ENCODE measurements at regions not wholly inside any gene's neighbourhood (a gene's known extent, or its start where the extent isn't known, plus 50 kb on each side); places are given as distances from the start of the nearest gene placed in this dataset.
"Not testable (repeated sequence)": the region's sequence is repeated elsewhere in the genome, so short reads cannot be mapped to it uniquely, and the experiment has no call there.

- DNase-seq (ENCODE audit: low read depth), result no peak
Measured at GRCh38 chr4:170698334-170698733, 608.6 kb upstream of the AADAT start.

- DNase-seq (ENCODE audit: low read depth), result no peak
Measured at GRCh38 chr4:170697845-170698244, 608.1 kb upstream of the AADAT start.

DNA sequence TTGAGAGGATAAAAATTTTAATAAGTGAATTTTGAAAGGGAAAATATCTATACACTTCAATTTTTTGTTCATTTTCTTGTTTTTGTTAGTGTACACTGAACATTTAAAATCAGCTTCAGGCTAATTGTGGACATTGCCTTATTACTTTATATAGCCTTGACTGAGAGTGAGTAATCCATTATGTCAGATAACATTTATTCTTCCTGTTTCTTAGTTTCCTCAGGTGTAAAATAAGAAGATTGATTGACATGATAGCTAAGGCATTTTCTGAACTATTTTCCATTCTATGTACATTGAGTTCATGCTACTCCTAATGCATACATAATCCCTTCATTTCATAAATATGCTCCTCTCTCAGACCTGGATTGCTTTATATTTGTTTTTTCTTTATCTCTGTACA is 607.3 kb upstream of the AADAT start:
- DNase-seq (ENCODE audit: low read depth), result no peak

- DNase-seq (ENCODE audit: low read depth), result no peak
Measured at GRCh38 chr4:170691168-170691567, 601.4 kb upstream of the AADAT start.

DNA sequence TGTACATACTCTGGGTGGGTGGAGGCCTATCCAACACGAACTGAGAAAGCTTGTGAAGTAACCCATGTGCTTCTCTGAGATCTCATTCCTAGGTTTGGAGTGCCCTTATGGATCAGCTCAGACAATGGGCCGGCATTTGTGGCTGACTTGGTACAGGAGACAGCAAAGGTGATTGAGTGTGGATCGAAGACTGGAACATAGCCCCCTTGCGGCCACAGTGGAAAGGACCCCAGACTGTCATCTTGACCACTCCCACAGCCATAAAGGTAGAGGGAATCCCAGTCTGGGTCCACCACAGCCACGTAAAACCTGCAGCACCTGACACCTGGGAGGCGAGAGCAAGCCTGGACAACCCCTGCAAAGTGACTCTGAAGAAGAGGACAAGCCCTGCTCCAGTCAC is 598.0 kb upstream of the AADAT start:
- no peak for DNase-seq (ENCODE audit: low read depth)

DNA sequence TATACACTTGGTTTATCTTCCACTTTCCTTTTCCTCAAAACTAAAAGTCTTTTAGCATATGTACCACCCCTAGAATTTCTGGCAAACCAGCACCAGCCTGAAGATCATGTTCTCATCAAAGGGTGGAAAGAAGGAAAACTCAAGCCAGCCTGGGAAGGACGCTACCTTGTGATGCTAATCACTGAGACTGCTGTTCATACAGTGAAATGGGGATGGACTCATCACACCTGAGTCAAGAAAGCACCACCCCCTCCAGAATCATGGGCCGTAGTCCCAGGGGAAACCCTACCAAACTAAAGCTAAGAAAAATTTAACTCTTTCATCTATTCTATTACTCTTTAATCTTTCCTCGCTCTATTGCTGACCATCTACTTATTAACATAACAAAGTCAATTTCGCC is 595.9 kb upstream of the AADAT start:
- DNase-seq (ENCODE audit: low read depth), result not testable (repeated sequence)

GRCh38 chr4:170682558-170683294 is 593.0 kb upstream of the AADAT start:
- DNase-seq (ENCODE audit: low read depth), result no peak

- DNase-seq (ENCODE audit: low read depth), result not testable (repeated sequence)
Measured at GRCh38 chr4:170682087-170682486, 592.3 kb upstream of the AADAT start.

- no peak for DNase-seq (ENCODE audit: low read depth)
Measured at GRCh38 chr4:170675568-170676262, 586.0 kb upstream of the AADAT start.

DNA sequence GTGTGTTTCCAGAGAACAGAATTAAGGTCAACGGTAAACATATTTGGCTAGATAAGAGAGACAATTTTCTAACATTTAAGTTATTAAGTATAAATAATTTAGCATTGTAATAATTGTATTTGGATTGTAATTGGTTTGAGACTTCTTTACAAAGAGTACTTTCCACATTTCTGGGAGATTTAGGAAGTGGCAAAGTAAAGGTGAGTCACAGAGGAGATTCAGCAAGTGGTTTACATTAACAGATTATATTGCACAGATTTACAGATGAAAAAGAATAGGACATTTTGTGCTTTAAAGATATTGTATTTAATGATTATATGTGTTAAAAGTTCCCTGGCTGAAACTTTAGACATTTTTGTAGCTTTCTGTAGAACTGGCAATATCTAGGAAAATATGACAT is 584.4 kb upstream of the AADAT start:
- DNase-seq (ENCODE audit: low read depth), result no peak

GRCh38 chr4:170672381-170672965 is 582.7 kb upstream of the AADAT start:
- DNase-seq (ENCODE audit: low read depth), result no peak

DNA sequence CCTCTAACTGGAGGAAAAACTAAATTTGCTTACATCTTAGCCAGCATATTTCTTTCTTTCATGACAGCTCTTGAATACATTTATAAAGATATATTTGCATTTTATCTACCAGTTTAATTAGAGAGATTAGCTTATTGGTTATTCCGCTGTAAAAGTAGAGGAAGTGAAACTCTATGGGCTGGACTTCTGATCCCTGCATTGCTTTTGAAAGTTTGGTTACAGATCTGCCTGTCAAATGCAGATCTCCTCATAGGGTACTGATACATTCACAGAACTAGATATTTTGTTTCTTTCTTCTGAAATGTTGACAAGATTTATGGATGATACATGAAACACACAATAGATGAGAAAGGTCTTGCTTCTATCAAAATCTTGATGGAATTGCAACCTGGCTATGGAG is 581.4 kb upstream of the AADAT start:
- DNase-seq (ENCODE audit: low read depth), result no peak

- DNase-seq (ENCODE audit: low read depth), result no peak
Measured at GRCh38 chr4:170667814-170668213, 578.1 kb upstream of the AADAT start.

- no peak for DNase-seq (ENCODE audit: low read depth)
Measured at GRCh38 chr4:170666909-170667308, 577.2 kb upstream of the AADAT start.

DNA sequence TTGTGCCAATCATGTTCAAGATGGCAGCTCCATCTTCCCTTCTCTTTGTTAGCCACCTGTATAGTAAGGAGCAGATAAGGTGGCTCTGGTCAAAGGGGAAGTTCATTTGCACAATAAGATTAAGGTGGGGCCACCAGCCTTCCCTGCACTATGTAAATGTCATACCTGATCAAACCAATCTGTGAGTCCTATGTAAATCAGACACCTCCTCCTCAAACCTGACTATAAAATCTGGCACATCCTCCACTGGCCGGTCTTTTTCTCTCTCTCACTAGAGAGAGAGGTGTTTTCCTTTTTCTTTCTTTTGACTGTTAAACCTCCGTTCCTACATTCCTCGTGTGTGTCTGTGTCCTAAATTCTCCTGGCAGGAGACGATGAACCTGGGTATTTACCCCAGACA is 572.5 kb upstream of the AADAT start:
- no peak for DNase-seq (ENCODE audit: low read depth)

GRCh38 chr4:170657761-170658160 is 568.0 kb upstream of the AADAT start:
- DNase-seq (ENCODE audit: low read depth), result no peak

- DNase-seq (ENCODE audit: low read depth), result no peak
Measured at GRCh38 chr4:170656506-170656905, 566.8 kb upstream of the AADAT start.

- no peak for DNase-seq (ENCODE audit: low read depth)
Measured at GRCh38 chr4:170652571-170652970, 562.8 kb upstream of the AADAT start.

- DNase-seq (ENCODE audit: low read depth), result no peak
Measured at GRCh38 chr4:170651786-170652185, 562.0 kb upstream of the AADAT start.

GRCh38 chr4:170627418-170627817 is 537.7 kb upstream of the AADAT start:
- no peak for DNase-seq (ENCODE audit: low read depth)

- no peak for DNase-seq (ENCODE audit: low read depth)
Measured at GRCh38 chr4:170623899-170624298, 534.1 kb upstream of the AADAT start.

- DNase-seq (ENCODE audit: low read depth), result no peak
Measured at GRCh38 chr4:170610434-170610833, 520.7 kb upstream of the AADAT start.

- no peak for DNase-seq (ENCODE audit: low read depth)
Measured at GRCh38 chr4:170599894-170600293, 510.1 kb upstream of the AADAT start.

All from HS-27A (cell line).